D341Med (cell line): ENCODE measurements at regions not wholly inside any gene's neighbourhood (a gene's known extent, or its start where the extent isn't known, plus 50 kb on each side); places are given as distances from the start of the nearest gene placed in this dataset.

Experiments
- DNase-seq: peaks from one replicate; pipeline ENCODE4 v3.0.0; 2012; ENCODE audit warnings: low spot score

DNA sequence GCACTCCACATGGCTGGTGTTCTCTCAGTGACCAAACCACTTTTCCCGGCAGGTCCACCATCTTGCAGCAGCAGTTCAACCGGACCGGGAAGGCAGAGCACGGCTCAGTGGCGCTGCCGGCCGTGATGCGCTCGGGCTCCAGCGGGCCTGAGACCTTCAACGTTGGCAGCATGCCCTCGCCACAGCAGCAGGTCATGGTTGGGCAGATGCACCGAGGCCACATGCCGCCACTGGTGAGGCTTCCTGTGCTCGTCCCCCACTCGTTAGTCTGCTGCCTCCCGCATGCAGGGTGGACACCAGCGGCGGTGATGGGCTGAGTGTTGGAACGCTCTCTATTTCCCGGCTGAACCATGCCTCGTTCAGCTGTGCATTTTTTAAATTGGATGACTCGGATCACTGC lies 344.9 kb upstream of the TPM1 start:
- DNase-seq, result no peak

DNA sequence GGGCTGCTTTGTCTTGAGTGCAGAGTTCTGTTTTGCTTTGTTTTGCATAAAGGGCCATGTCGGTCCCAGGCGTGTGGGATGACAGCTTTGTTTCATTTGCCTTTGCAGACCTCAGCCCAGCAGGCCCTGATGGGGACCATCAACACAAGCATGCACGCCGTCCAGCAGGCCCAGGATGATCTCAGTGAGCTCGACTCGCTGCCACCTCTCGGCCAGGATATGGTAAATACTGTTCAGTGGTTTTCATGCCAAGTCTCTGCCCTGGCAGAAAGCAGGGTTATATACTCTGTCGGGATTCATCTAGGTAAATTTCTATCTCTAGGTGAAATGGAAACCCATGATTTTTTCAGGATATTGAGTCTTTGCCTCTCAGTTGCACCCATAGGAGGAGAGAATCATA lies 343.9 kb upstream of the TPM1 start:
- no peak for DNase-seq

DNA sequence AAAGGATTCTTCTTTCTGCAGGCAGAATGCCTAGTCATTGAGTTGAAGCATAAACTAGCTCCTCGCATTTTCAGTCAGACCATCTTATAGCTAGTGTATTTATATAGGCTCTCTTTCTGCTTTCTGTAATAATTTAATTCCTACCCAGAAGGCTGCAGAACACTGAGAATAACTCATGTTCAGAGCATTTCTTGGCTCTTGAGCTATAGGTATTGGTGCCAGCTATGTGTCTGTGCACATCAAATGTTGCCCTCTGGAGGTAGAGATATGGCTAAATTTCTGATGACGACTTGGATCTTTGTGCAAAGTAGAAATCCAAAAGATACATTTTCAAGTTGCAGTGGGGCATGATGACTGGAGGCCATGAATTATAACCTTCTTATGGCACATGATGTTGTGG lies 336.2 kb upstream of the TPM1 start:
- no peak for DNase-seq

DNA sequence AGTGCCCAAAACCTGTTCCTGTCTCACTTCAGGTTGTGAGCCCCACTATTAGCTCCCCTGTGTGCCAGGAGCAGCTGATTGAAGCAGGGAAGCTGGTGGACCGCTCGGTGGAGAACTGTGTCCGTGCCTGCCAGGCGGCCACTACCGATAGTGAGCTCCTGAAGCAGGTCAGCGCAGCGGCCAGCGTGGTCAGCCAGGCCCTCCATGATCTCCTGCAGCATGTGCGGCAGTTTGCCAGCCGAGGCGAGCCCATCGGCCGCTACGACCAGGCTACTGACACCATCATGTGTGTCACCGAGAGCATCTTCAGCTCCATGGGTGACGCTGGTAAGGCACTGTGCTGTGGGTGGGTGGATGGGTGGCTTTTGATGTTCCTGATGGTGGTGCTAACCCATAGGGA lies 334.1 kb upstream of the TPM1 start:
- DNase-seq, result no peak

DNA sequence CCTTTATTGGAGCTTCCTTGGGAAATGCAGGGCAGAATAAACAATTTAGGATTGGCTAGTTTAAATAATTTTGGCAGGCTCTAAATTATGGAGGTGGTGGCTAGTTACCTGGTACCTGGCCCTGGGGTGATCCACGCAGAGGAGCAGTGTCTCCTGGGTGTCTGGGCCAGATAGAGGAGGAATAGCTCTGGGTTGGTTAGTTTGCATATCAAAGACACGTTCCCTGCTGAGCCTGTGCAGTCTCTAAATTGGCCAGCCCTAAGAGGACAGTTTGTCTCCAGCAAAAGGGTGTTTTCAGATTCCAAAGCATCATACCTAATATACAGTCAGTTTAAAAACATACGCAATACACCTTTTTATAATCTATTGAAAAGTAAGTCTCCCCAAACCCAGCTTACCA lies 333.3 kb upstream of the TPM1 start:
- no peak for DNase-seq

DNA sequence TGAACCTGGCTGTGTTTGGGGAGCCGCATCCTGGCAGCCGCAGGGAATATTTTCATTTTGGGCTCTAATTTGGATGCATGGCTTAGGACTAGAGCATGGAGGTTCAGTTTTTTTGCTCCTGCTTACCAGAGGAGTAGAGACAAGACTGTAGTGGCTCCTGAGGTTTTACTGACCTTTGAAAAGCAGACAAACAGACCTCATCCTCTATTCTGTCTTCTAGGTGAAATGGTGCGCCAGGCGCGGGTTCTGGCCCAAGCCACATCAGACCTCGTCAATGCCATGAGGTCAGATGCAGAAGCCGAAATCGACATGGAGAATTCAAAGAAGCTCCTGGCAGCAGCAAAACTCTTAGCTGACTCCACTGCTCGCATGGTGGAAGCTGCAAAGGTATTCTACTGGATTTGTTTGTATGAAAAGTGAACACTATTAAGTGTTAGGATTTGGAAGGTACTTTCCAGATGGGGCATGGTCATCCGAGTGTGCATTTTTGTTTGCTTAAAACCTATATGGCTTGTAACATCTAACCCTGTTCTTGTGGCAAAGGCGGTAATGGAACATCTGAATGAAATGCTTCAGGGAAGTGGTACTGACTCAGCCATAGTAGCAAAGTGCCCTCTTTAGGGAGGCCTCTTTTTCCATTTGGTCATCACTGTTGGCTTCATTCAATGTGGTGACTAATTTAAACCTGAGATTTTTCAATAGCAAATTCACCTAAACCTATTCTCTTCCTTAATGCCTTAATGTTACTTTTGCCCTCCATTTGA lies 330.7 kb upstream of the TPM1 start:
- DNase-seq, result no peak

DNA sequence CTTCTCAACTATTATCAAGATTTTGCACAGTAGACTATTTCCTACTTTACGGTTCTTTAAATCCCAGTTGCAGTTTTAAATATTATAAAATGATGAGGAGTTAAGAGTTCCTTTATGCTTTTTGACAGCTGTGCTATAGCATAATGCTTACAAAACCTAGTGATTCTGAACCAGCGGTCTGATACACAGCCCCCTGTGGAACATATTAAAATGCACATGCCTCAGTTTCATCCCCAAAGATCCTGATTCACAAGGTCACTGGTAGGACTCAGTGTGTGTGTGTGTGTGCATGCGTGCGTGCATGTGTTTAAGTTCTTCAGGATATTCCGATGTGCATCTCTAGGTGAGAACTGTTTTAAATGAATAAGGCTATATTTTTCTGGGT lies 330.1 kb upstream of the TPM1 start:
- no peak for DNase-seq

DNA sequence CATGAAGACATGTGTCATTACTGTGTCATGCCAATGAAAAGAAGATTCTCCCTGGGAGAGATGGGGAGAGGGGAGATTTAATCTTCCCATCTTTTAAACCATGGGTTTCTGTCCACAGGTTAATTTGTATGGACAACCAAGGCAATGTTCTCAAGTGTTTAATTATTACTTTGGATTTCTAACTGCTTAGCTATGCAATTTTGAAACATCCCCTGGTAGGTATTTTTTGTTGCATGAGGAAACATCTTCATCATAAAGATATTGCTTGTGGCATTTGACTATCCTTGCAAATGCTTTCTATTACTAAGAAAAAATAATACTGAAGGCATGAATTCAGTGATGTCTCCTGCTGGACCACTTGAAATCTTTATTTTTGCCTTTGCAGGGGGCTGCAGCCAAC lies 326.6 kb upstream of the TPM1 start:
- DNase-seq, result no peak

DNA sequence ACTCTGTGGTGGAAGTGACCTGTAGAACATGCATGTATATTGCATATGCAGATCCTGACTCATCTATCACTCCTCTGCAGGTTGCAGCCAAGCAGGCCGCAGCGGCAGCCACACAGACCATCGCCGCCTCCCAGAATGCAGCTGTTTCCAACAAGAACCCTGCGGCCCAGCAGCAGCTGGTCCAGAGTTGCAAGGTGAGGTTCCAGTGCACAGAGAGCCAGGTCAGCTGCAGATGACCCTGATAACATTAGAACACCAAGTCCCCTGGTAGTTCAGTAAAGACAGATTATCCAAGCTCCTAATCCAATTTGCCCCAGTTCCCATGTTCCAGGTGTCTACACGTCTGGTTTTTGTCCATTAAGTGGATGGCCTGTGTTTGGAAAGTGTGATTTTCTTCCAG lies 325.1 kb upstream of the TPM1 start:
- no peak for DNase-seq

DNA sequence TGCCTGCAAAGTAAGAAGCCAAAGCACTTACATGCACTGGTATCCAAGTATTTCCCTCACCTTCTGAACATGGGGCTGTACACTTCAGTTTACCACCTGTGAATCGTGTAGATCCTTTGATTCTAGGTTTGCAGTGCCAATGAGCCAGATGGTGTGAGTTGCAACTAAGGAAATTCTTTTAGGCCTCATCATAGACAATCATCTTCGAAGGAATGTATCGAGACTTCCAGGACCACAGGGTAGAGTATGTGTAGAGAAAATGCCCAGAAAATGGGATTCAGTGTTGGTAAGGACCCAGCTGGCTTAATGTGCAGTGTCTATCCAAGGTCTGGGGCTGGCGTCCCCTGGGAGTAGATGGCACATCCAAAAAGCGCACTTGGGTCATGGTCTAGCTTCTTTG lies 323.2 kb upstream of the TPM1 start:
- DNase-seq, result no peak

DNA sequence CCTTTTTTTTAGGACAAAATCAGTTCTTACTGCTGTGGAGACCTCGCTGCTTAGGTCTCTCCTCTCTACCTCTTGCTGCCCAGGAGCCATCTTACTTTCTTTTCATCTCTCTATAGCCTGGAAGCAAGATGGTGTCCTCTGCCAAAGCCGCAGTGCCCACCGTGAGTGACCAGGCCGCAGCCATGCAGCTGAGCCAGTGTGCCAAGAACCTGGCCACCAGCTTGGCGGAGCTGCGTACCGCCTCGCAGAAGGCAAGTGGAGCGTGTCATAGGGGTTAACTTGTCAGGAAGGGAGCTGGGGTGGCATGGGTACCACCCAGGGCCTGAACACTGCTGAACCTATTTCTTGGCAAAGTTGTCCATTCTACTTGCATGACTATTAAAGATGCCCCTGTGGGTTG lies 320.3 kb upstream of the TPM1 start:
- no peak for DNase-seq

DNA sequence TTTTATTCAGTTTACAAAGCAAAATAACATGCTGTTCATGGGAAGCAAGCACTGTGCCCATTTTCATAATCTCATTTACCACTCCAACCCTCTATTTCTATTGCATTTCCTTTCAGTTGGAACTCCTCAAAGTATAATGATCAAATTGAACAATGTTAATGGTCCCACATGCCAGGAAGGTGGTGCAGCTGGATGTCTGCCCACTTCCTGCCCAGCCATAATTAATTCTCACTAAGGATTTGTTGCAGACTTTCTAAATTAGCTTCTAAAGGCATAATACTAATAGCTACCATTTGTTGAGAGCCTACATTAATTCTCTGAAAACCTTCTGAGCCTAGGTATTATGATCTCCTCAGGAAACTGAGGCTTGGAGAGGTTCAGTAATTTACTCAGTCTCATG lies 316.1 kb upstream of the TPM1 start:
- DNase-seq, result no peak

DNA sequence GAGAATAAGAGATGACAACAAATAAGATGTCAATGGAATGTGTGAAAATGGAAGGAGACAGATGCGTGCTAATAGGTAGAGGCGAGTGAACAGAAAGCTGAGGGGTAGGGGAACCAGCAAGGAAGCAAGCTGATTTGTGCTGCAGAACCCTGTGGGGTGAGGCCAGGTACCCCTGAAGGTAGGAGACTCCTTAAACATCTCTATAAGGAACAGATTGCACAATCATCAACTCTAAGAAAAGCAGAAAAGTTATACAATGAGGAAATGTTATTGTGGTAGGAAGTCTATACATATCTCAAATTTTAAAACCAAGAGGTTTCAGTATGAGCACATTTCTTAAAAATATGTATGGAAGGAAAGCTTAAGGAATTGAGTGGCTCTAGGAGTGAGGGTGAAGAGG lies 315.0 kb upstream of the TPM1 start:
- no peak for DNase-seq

DNA sequence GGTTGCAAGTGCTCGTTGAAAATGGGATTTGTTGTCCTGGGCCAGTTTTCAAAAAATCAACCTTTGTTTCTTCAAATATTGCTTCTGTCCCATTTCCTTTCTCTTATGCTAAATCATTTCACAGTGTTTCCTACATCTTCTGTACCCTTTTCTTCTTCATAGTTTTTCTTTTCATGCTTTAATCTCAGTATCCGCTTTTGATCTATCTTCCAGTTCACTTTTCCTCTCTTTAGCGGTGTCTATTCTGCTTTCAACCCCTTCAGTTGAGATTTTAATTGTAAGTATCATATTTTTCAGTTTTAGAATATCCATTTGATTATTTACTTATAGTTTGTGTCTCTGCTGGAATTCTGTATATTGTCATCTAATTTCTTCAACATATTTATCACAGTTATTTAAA lies 311.7 kb upstream of the TPM1 start:
- DNase-seq, result no peak

DNA sequence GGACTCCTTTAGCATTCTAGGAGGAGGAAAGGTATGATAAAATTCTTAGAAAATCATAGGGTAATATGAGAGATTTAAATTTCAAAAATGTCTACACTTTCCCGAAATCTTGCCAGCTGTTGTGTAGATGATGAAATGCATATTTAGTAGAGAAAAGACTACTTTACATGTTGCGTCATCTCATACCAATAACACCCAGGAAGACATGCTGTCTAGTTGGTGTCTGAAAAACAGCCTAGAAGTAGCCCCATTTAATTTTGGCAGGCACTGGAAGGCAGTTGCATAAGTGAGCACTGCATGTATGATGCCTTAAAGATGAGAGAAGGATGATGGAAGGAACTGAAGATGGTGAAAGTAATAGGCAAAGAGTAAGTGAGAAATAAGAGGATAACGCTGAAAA lies 310.5 kb upstream of the TPM1 start:
- DNase-seq, result no peak

DNA sequence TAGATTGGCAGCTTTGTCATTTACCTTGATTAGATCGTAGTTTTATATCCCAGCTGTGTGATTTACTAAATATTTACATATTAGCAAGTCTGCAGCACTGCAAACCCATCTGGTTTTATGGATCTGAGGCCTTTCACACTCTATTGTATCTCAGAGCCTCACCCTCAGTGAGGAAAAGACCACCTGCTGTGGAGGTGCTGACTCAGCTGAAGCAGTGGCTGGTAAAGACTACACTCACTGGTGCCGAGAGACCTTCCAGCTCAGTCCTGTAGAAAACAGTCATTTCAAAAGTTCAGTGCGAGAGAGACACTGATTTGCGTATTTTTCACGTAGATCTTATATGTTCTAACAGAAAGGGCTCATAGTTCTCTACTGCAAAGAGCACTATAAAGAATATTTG lies 307.8 kb upstream of the TPM1 start:
- DNase-seq, result no peak

DNA sequence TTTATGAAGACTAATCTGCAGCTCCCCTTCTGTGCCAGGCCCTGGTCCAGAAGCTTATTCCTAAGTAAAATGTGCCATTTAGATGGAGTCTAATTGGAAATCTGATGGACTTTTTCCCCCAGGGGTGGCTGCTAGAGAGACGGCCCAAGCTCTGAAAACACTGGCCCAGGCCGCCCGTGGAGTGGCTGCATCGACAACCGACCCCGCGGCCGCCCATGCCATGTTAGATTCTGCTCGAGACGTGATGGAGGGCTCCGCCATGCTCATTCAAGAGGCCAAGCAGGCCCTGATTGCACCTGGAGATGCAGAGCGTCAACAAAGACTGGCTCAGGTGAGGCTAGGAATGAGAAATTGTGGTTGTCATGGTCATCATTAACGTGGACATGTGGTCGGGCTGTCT lies 305.8 kb upstream of the TPM1 start:
- no peak for DNase-seq

DNA sequence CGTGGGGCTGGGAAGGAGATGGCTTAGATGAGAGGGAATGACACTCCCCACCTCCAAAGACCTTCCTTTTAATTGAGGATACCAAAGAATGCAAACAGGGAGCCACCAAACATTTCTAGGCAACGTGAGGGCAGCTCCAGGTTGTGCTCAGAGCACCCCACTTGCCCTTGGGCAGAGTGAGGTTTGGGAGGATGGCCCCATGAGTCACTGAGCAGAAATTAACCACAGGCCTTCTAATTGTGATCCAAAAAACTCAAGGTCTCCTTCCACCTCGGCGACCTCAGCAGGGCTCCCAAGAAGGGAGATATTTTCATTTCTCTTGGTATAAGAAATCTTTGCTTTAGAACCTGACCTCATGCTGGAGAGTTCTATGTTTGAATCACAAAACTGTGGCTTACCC lies 305.0 kb upstream of the TPM1 start:
- DNase-seq, result no peak

DNA sequence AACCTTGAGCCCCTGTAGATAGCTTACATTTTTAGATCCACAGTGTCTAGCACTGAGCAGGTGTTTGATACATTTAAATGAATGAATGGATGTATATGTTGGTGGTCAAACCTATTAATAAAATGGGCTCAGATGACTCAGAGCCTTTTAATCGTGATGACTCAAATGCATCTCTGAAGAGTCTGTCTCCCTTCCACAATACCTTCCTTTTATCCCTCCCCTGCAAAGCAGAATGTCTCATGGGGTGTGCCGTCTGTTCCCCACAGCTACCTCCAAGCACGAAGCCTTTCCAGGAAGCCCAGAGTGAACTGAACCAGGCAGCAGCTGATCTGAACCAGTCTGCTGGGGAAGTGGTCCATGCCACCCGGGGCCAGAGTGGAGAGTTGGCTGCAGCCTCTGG lies 303.5 kb upstream of the TPM1 start:
- DNase-seq, result no peak

DNA sequence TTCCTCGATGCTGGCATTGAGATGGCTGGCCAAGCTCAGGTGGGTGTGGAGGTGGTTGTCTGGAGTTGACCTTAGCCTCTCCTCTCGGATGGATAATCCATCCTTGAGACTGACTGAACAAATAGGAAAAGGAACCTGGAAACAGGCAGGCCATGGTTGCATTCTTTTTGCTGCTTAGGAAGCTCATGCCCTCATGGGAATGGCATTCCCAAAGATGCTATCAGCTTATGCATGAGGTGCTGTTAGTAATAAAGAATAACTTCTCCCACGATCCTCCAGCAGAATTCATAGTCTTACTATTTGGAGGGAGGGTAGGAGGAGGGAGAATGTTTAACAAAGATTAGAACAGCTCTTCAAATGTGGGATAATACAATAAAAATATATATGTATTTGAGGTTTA lies 303.0 kb upstream of the TPM1 start:
- DNase-seq, result no peak

DNA sequence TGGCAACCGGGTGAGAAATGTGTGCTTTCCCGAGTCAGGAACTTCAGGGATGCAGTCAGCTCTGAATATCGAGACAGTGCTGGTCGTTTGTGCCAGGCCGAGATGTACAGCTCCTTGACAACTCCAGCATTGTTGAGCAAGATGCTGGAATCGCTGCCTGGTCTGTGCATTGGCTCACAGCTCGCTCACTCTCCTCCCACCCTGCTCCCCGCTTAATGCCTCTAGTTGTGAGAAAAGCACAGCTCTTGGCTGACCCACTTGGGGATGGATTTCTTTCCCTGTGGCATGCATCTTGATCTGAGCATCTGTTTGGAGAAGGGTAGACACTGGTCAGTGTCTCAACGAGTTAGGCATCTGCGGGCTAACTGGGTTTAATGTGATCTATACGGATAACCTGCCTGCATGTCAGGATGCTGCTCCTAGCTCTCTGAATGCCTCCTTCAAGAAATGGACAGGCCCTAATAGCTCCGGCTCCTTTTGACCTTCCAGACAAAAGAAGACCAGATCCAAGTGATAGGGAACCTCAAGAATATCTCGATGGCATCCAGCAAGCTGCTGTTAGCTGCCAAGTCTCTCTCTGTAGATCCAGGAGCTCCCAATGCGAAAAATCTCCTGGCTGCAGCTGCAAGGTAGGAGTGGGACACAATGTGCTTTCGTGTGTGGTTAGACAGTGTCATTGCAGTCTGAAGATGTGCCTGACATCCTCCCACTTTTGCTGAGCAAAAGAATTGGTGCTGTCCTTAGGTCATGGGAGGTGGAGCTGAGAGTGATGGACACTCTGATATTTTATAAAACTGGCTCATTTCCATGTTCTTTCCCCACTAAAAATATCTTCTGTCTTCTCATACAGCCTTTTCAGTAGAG lies 302.2 kb upstream of the TPM1 start:
- no peak for DNase-seq

DNA sequence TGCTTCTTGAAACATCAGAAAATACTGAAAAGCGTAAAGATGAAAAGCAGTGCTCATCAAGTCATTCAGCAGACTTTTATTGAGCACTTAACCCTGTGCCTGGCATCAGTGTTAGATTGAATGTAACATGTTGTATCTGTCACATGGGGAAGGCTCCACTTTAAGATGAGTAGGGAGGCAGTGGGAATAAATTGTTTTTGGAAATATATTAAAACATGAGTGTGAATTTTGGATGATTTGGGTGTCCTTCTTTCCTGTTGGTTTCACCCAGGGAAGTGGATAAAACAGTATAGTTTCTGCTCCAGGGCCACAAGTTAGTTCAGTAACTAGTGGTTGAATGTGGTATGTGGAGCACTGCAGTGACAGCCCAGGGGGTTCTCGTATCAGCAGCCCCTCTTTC lies 301.4 kb upstream of the TPM1 start:
- no peak for DNase-seq

DNA sequence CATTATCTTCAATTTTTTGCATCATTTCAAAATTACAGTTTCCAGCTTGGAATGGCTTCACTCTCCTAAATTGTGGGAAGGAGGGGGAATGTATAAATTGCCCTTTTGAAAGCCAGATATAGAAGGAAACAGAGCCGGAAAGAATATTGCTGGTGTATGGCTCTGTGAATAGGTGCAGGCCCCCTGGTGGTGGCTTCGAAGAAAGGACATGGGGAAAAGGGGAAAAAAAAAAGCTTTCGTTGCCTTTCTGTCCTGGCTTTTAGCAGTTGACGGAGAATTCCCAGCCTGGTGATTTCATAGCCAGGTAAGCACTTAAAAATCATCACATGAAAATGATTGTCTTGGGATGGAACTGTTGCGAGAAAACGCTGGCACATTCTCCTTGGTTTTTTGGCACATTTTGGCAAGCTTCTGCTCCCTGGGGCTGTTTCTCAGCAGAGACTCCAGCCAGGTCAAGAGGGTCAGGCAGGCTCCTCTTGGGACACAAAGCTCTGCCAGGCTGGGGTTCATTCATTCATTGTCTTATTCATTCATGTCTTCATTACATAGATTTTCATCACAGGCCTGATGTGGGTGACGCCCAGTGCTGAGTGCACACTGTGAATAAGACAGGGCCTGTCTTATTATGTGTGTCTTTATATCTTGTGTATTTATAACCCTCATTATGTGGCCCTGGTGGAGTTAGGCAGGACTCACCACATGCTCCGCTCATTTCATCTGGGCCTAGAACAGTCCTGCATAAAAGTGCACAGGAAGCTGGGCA lies 300.0 kb upstream of the TPM1 start:
- DNase-seq, result peak; percentile 73
